ENCODE measurements at regions not wholly inside any gene's neighbourhood (a gene's known extent, or its start where the extent isn't known, plus 50 kb on each side); places are given as distances from the start of the nearest gene placed in this dataset.

- ChIA-PET CTCF (interaction anchor here (0.7 kb wide), 1 partner anchor 18 kb away, joined by 4 read pairs; no protein-coding TSS in a partner anchor), POLR2A (no interaction called here)
- H3K27ac ChIP-seq (ENCODE audit: low read depth, low read length) = no peak overlapping the region
- H3K9me3 ChIP-seq (ENCODE audit: control insufficient read depth, insufficient read depth, low read length) = no peaks in the 10 kb centered on the region; the same call in 1 of the 2 replicates
- no peaks in the 10 kb centered on the region for H3K27me3 ChIP-seq (ENCODE audit: control insufficient read depth, insufficient read depth, low read length)
- DNase-seq (ENCODE audit: low read depth, low spot score) = no peak
- H3K4me3 ChIP-seq (ENCODE audit: low read depth, low read length) = no peak overlapping the region
- TF ChIP-seq CTCF (IDR thresholded peaks at IDR 0.05; ENCODE audit: low read depth, low read length) = no peak
Observed at GRCh38 chr4:136818811-136819330, 713.4 kb downstream of the PCDH18 start.

GRCh38 chr4:136812100-136812880 lies 720.0 kb downstream of the PCDH18 start:
- no peak for DNase-seq (ENCODE audit: low read depth, low spot score)
- CTCF ChIA-PET = no interaction called here
- POLR2A ChIA-PET = no interaction called here
- no peak overlapping the region for H3K4me3 ChIP-seq (ENCODE audit: low read depth, low read length)
- no peaks in the 10 kb centered on the region for H3K27me3 ChIP-seq (ENCODE audit: control insufficient read depth, insufficient read depth, low read length)
- peaks cover 19% of the 10 kb centered on the region; the same call in 1 of the 2 replicates for H3K9me3 ChIP-seq (ENCODE audit: control insufficient read depth, insufficient read depth, low read length)
- no peak for TF ChIP-seq CTCF (IDR thresholded peaks at IDR 0.05; ENCODE audit: low read depth, low read length)
- no peak overlapping the region for H3K27ac ChIP-seq (ENCODE audit: low read depth, low read length)

GRCh38 chr4:136811496-136812077 lies 720.7 kb downstream of the PCDH18 start:
- Histone ChIP-seq H3K4me3 (ENCODE audit: low read depth, low read length) (no peak overlapping the region), H3K9me3 (ENCODE audit: control insufficient read depth, insufficient read depth, low read length) (peaks cover 19% of the 10 kb centered on the region; the same call in 1 of the 2 replicates), H3K27me3 (ENCODE audit: control insufficient read depth, insufficient read depth, low read length) (no peaks in the 10 kb centered on the region), H3K27ac (ENCODE audit: low read depth, low read length) (no peak overlapping the region)
- TF ChIP-seq CTCF (IDR thresholded peaks at IDR 0.05; ENCODE audit: low read depth, low read length) = no peak
- DNase-seq (ENCODE audit: low read depth, low spot score) = no peak
- ChIA-PET CTCF (no interaction called here), POLR2A (no interaction called here)

- H3K27me3 ChIP-seq (ENCODE audit: control insufficient read depth, insufficient read depth, low read length) = no peaks in the 10 kb centered on the region
- H3K9me3 ChIP-seq (ENCODE audit: control insufficient read depth, insufficient read depth, low read length) = peaks cover 22% of the 10 kb centered on the region
- no peak for TF ChIP-seq CTCF (IDR thresholded peaks at IDR 0.05; ENCODE audit: low read depth, low read length)
- no peak overlapping the region for H3K4me3 ChIP-seq (ENCODE audit: low read depth, low read length)
- no peak overlapping the region for H3K27ac ChIP-seq (ENCODE audit: low read depth, low read length)
- ChIA-PET CTCF (no interaction called here), POLR2A (no interaction called here)
- DNase-seq (ENCODE audit: low read depth, low spot score) = no peak
Observed at GRCh38 chr4:136810626-136811025, 721.7 kb downstream of the PCDH18 start.

- ChIA-PET CTCF (no interaction called here), POLR2A (no interaction called here)
- DNase-seq (ENCODE audit: low read depth, low spot score) = no peak
- no peak for TF ChIP-seq CTCF (IDR thresholded peaks at IDR 0.05; ENCODE audit: low read depth, low read length)
- H3K27me3 ChIP-seq (ENCODE audit: control insufficient read depth, insufficient read depth, low read length) = no peaks in the 10 kb centered on the region
- H3K4me3 ChIP-seq (ENCODE audit: low read depth, low read length) = no peak overlapping the region
- peaks cover 12% of the 10 kb centered on the region for H3K9me3 ChIP-seq (ENCODE audit: control insufficient read depth, insufficient read depth, low read length)
- H3K27ac ChIP-seq (ENCODE audit: low read depth, low read length) = no peak overlapping the region
Observed at GRCh38 chr4:136806844-136807243, 725.5 kb downstream of the PCDH18 start.
